ENCODE measurements at regions not wholly inside any gene's neighbourhood (a gene's known extent, or its start where the extent isn't known, plus 50 kb on each side); places are given as distances from the start of the nearest gene placed in this dataset.
"Not testable (repeated sequence)": the region's sequence is repeated elsewhere in the genome, so short reads cannot be mapped to it uniquely, and the experiment has no call there.

- no peaks in the 10 kb centered on the region for H3K4me1 Mint-ChIP-seq (ENCODE audit: unreplicated experiment)
- H3K4me3 Mint-ChIP-seq, result no peak overlapping the region
- H3K27ac Mint-ChIP-seq, result no peak overlapping the region
- no peak for TF ChIP-seq CTCF (conservative IDR thresholded peaks at IDR 0.05)
- H3K27me3 Mint-ChIP-seq, result no peaks in the 10 kb centered on the region
- DNase-seq (ENCODE audit: extremely low spot score, unreplicated experiment), result no peak
- no peaks in the 10 kb centered on the region for H3K36me3 Mint-ChIP-seq
- no peaks in the 10 kb centered on the region for H3K9me3 Mint-ChIP-seq
These were observed 272.1 kb downstream of the SI start for GRCh38 chr3:164806188-164806587.

DNA sequence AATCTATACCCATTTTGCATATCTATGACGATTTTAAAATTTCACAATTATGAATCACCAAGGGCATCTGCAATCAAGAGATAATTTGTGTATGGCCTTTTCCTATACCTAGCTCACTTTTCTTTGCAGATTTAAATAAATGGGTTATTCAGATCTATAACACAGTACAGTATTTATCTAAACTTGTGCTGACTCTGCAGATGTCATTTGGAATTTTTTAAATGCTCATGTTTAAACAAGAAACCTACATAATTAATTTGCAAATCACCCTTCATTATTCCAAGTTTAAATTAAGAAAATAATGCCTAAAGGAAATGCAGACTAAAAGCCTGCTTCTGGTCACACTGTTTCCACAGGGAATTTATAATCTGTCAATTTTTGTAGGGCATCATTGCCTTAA is 284.2 kb downstream of the SI start:
- H3K27ac Mint-ChIP-seq, result no peak overlapping the region
- H3K36me3 Mint-ChIP-seq, result no peaks in the 10 kb centered on the region
- H3K4me3 Mint-ChIP-seq, result no peak overlapping the region
- H3K4me1 Mint-ChIP-seq (ENCODE audit: unreplicated experiment), result no peaks in the 10 kb centered on the region
- H3K27me3 Mint-ChIP-seq, result no peaks in the 10 kb centered on the region
- H3K9me3 Mint-ChIP-seq, result no peaks in the 10 kb centered on the region
- DNase-seq (ENCODE audit: extremely low spot score, unreplicated experiment), result no peak
- no peak for TF ChIP-seq CTCF (conservative IDR thresholded peaks at IDR 0.05)

- H3K4me1 Mint-ChIP-seq (ENCODE audit: unreplicated experiment), result no peaks in the 10 kb centered on the region
- H3K27ac Mint-ChIP-seq, result no peak overlapping the region
- no peaks in the 10 kb centered on the region for H3K36me3 Mint-ChIP-seq
- DNase-seq (ENCODE audit: extremely low spot score, unreplicated experiment), result no peak
- no peaks in the 10 kb centered on the region for H3K9me3 Mint-ChIP-seq
- no peak for TF ChIP-seq CTCF (conservative IDR thresholded peaks at IDR 0.05)
- no peak overlapping the region for H3K4me3 Mint-ChIP-seq
- no peaks in the 10 kb centered on the region for H3K27me3 Mint-ChIP-seq
These were observed 287.0 kb downstream of the SI start for GRCh38 chr3:164791263-164791662.

- not testable (repeated sequence) for DNase-seq (ENCODE audit: extremely low spot score, unreplicated experiment); H3K9me3 Mint-ChIP-seq; H3K27ac Mint-ChIP-seq; H3K27me3 Mint-ChIP-seq; H3K4me1 Mint-ChIP-seq (ENCODE audit: unreplicated experiment); H3K36me3 Mint-ChIP-seq; H3K4me3 Mint-ChIP-seq
These were observed 293.9 kb downstream of the SI start for GRCh38 chr3:164784407-164784806.

DNA sequence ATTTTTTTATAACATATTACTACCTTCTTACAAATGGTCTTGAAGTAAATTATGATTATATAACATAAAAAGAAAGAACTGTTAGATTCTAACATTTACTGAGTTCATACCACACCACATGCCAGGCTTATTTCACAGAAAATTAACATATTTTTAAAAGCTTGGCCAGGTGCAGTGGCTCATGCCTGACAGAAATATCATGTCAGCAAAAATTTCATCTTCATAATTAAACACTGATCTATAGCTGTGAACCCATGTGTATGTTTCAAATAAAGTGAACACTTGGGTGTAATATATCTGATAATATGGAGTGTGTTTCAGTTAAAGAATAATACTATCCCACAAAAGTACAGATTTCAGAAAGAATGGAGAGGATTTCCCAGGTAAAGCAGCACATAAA is 296.5 kb downstream of the SI start:
- H3K4me1 Mint-ChIP-seq (ENCODE audit: unreplicated experiment), result no peaks in the 10 kb centered on the region
- H3K4me3 Mint-ChIP-seq, result no peak overlapping the region
- no peaks in the 10 kb centered on the region for H3K9me3 Mint-ChIP-seq
- no peak for TF ChIP-seq CTCF (conservative IDR thresholded peaks at IDR 0.05)
- no peak overlapping the region for H3K27ac Mint-ChIP-seq
- H3K36me3 Mint-ChIP-seq, result no peaks in the 10 kb centered on the region
- DNase-seq (ENCODE audit: extremely low spot score, unreplicated experiment), result no peak
- no peaks in the 10 kb centered on the region for H3K27me3 Mint-ChIP-seq

DNA sequence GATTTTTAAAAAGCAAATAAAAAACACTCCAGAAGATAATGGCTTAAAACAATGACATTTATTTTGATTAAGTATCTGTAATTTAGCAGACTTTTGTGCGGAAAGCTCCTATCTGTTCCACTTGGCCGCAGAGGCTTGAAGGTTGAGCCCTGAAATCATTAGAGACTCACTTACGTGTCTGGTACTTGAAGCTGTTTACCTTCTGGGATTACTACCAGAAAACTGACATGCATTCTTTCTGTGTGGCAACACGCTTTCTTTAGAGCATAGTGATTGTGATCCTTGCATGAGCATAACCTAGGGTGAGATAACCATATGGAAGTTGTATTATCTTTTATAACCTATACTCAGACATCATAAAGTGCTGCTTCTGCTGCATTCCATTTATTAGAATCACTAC is 298.5 kb downstream of the SI start:
- Mint-ChIP-seq H3K36me3 (no peaks in the 10 kb centered on the region), H3K9me3 (no peaks in the 10 kb centered on the region), H3K4me1 (ENCODE audit: unreplicated experiment) (no peaks in the 10 kb centered on the region), H3K4me3 (no peak overlapping the region), H3K27ac (no peak overlapping the region), H3K27me3 (no peaks in the 10 kb centered on the region)
- no peak for TF ChIP-seq CTCF (conservative IDR thresholded peaks at IDR 0.05)
- DNase-seq (ENCODE audit: extremely low spot score, unreplicated experiment), result no peak
